Peyer's patch (tissue), 4 donors: ENCODE measurements at regions not wholly inside any gene's neighbourhood (a gene's known extent, or its start where the extent isn't known, plus 50 kb on each side); places are given as distances from the start of the nearest gene placed in this dataset.

Experiments
- CTCF ChIP-seq, 6 experiments: fragments of 450-650 bp in 4 of 6; fragments of 200-600 bp in 2 of 6; sonication (generic) in 1 of 6; IDR thresholded peaks; one replicate each; pipeline ENCODE4 v1.5.1; 2017 to 2019; ENCODE audit warnings: antibody characterized with exemption in 6 of 6, mild to moderate bottlenecking in 3 of 6, moderate library complexity in 1 of 6
- POLR2A ChIP-seq, 2 donors: fragments of 450-650 bp; IDR thresholded peaks; one replicate each; pipeline ENCODE4 v1.5.1; 2017; ENCODE audit warnings: antibody characterized with exemption in 2 of 2, mild to moderate bottlenecking in 2 of 2, moderate library complexity in 2 of 2

- TF ChIP-seq CTCF (IDR thresholded peaks at IDR 0.05) (no peak), POLR2A (IDR thresholded peaks at IDR 0.05) (no peak)
Observed at GRCh38 chr12:118694128-118694775, 287.1 kb upstream of the SRRM4 start.
